ENCODE measurements at regions not wholly inside any gene's neighbourhood (a gene's known extent, or its start where the extent isn't known, plus 50 kb on each side); places are given as distances from the start of the nearest gene placed in this dataset.
"Not testable (repeated sequence)": the region's sequence is repeated elsewhere in the genome, so short reads cannot be mapped to it uniquely, and the experiment has no call there.

GRCh38 chr21:23822760-23823159, 1784.5 kb downstream of the MRPL39 start:
- DNase-seq, result no peak

- no peak for DNase-seq
Observed at GRCh38 chr21:23817337-23817736, 1789.9 kb downstream of the MRPL39 start.

- DNase-seq, result no peak
Observed at GRCh38 chr21:23812485-23812884, 1794.8 kb downstream of the MRPL39 start.

GRCh38 chr21:23811805-23812204, 1795.5 kb downstream of the MRPL39 start:
- no peak for DNase-seq

GRCh38 chr21:23809573-23809972, 1797.7 kb downstream of the MRPL39 start:
- DNase-seq, result no peak

- not testable (repeated sequence) for DNase-seq
Observed at GRCh38 chr21:23806966-23807548, 1800.2 kb downstream of the MRPL39 start.

GRCh38 chr21:23804866-23805265, 1802.4 kb downstream of the MRPL39 start:
- no peak for DNase-seq

GRCh38 chr21:23801292-23801691, 1806.0 kb downstream of the MRPL39 start:
- DNase-seq, result no peak

- DNase-seq, result no peak
Observed at GRCh38 chr21:23799376-23799775, 1807.9 kb downstream of the MRPL39 start.

GRCh38 chr21:23792300-23792699, 1815.0 kb downstream of the MRPL39 start:
- no peak for DNase-seq

- DNase-seq, result no peak
Observed at GRCh38 chr21:23789864-23790263, 1817.4 kb downstream of the MRPL39 start.

GRCh38 chr21:23780326-23780725, 1827.0 kb downstream of the MRPL39 start:
- DNase-seq, result no peak

GRCh38 chr21:23743821-23744220, 1863.5 kb downstream of the MRPL39 start:
- no peak for DNase-seq

GRCh38 chr21:23740463-23740862, 1866.8 kb downstream of the MRPL39 start:
- DNase-seq, result no peak

- DNase-seq, result no peak
Observed at GRCh38 chr21:23732776-23733175, 1874.5 kb downstream of the MRPL39 start.

- DNase-seq, result no peak
Observed at GRCh38 chr21:23729331-23729730, 1878.0 kb downstream of the MRPL39 start.

GRCh38 chr21:23725576-23725975, 1881.7 kb downstream of the MRPL39 start:
- no peak for DNase-seq

GRCh38 chr21:23718446-23719285, 1888.6 kb downstream of the MRPL39 start:
- no peak for DNase-seq

GRCh38 chr21:23712166-23712565, 1895.1 kb downstream of the MRPL39 start:
- DNase-seq, result no peak

- DNase-seq, result no peak
Observed at GRCh38 chr21:23706431-23706830, 1900.8 kb downstream of the MRPL39 start.

- DNase-seq, result no peak
Observed at GRCh38 chr21:23699402-23699801, 1907.9 kb downstream of the MRPL39 start.

- DNase-seq, result no peak
Observed at GRCh38 chr21:23698619-23699018, 1908.7 kb downstream of the MRPL39 start.

GRCh38 chr21:23695443-23695842, 1911.8 kb downstream of the MRPL39 start:
- DNase-seq, result no peak

- no peak for DNase-seq
Observed at GRCh38 chr21:23694390-23694789, 1912.9 kb downstream of the MRPL39 start.

GRCh38 chr21:23690316-23690715, 1917.0 kb downstream of the MRPL39 start:
- DNase-seq, result no peak
